MCF 10A (cell line): ENCODE measurements at regions not wholly inside any gene's neighbourhood (a gene's known extent, or its start where the extent isn't known, plus 50 kb on each side); places are given as distances from the start of the nearest gene placed in this dataset.
A peak's percentile ranks its signal among the peaks of the same experiment; 100 is the strongest.

ENCODE experiments used
- BruUV-seq: library from RNA; stranded (reverse); fragments of 400-500 nt; replicated peaks from 2 replicates; lab custom pipeline; 2021; lab: Mats Ljungman, UMichigan
- CTCF ChIA-PET: fragments of 300-600 bp; sonication (Branson Sonifier 250); formaldehyde crosslinking; extraction: SDS; loops from one replicate; lab custom pipeline; 2021; ENCODE audit warnings: antibody characterized with exemption, inconsistent platforms; lab: Yijun Ruan, JAX
- POLR2A ChIA-PET: fragments of 300-600, 350-650 bp; sonication (Branson Sonifier 250); formaldehyde crosslinking; extraction: SDS; loops from one replicate; lab custom pipeline; 2020; ENCODE audit warnings: antibody characterized with exemption, inconsistent platforms; lab: Yijun Ruan, JAX
- DNase-seq: peaks from one replicate; pipeline ENCODE4 v3.0.0-alpha.2; 2018; ENCODE audit not compliant: unreplicated experiment
- H3K27ac Mint-ChIP-seq: one replicate; pipeline ENCODE4 v1.8.0; 2022; ENCODE audit warnings: mild to moderate bottlenecking, low read depth, mixed read lengths; ENCODE audit not compliant: unreplicated experiment
- H3K27me3 Mint-ChIP-seq: one replicate; pipeline ENCODE4 v1.8.0; 2022; ENCODE audit warnings: mixed read lengths; ENCODE audit not compliant: insufficient read depth, unreplicated experiment
- H3K36me3 Mint-ChIP-seq: one replicate; pipeline ENCODE4 v1.8.0; 2022; ENCODE audit warnings: mild to moderate bottlenecking, moderate library complexity, mixed read lengths; ENCODE audit not compliant: insufficient read depth, unreplicated experiment
- H3K4me1 Mint-ChIP-seq: one replicate; pipeline ENCODE4 v1.8.0; 2022; ENCODE audit warnings: mixed read lengths; ENCODE audit not compliant: insufficient read depth, unreplicated experiment
- H3K4me3 Mint-ChIP-seq: one replicate; pipeline ENCODE4 v1.8.0; 2022; ENCODE audit warnings: mild to moderate bottlenecking, moderate library complexity, mixed read lengths; ENCODE audit not compliant: unreplicated experiment
- H3K9me3 Mint-ChIP-seq: one replicate; pipeline ENCODE4 v1.8.0; 2022; ENCODE audit warnings: mixed read lengths; ENCODE audit not compliant: unreplicated experiment
- intact Hi-C: fragments of 100-400 bp; cut with micrococcal nuclease; formaldehyde crosslinking; loops from 2 replicates; pipeline ENCODE4 v1.14.1; 2022
- TF ChIP-seq, protein P1 (sequence below): fragments of 200-600 bp; IDR thresholded peaks from one replicate; pipeline ENCODE4 v1.8.0; 2022; ENCODE audit warnings: antibody characterized with exemption, mild to moderate bottlenecking; ENCODE audit not compliant: unreplicated experiment

DNA sequence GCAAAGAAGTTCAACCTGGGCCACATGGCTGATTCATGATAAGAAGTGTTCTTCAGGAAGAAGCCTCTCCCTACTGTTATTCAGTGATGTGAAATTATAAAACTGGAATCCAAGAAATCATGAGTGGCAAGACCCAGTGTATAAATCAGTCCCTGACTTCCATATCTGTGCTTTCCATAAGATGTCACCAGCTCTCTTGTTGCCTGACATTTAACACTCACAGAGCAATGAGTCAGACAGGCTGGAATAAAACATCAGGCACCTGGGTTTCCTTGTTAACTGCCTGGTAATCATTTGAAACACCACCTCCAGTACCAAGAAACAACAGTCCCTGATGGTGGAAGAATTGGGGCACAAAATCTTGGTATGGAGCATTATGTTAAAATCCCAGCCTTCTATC, 76.1 kb downstream of the SCG2 start:
- TF ChIP-seq, protein P1, sequence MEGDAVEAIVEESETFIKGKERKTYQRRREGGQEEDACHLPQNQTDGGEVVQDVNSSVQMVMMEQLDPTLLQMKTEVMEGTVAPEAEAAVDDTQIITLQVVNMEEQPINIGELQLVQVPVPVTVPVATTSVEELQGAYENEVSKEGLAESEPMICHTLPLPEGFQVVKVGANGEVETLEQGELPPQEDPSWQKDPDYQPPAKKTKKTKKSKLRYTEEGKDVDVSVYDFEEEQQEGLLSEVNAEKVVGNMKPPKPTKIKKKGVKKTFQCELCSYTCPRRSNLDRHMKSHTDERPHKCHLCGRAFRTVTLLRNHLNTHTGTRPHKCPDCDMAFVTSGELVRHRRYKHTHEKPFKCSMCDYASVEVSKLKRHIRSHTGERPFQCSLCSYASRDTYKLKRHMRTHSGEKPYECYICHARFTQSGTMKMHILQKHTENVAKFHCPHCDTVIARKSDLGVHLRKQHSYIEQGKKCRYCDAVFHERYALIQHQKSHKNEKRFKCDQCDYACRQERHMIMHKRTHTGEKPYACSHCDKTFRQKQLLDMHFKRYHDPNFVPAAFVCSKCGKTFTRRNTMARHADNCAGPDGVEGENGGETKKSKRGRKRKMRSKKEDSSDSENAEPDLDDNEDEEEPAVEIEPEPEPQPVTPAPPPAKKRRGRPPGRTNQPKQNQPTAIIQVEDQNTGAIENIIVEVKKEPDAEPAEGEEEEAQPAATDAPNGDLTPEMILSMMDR = no peak
- H3K36me3 Mint-ChIP-seq = no peaks in the 10 kb centered on the region
- intact Hi-C loops = no loop called here
- CTCF ChIA-PET = interaction anchor here (0.6 kb wide), 1 partner anchor 149 kb away, joined by 6 read pairs; no protein-coding TSS in a partner anchor
- H3K27ac Mint-ChIP-seq = no peak overlapping the region
- H3K4me1 Mint-ChIP-seq = no peaks in the 10 kb centered on the region
- H3K27me3 Mint-ChIP-seq = no peaks in the 10 kb centered on the region
- no TSS peak for BruUV-seq
- peak; percentile 25 for DNase-seq
- no peaks in the 10 kb centered on the region for H3K9me3 Mint-ChIP-seq
- no peak overlapping the region for H3K4me3 Mint-ChIP-seq
- POLR2A ChIA-PET = no interaction called here

DNA sequence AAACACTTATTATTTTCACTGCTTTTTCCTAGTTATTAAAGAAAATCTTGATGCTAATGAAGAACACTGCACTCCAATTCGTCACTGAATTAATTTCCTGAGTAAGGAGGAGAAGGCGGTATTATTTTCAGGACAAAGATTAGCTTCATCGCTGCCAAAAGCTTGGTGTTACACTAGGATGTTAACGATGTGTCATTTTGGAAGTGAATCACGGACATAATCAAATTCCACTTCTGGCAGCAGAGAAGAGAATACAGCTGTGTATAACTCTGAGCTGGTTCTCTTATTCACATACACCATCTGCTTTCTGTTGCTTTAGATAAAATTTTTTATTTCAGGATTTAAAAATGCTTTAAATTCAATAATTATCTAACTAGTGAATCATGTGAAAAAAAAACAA, 74.1 kb downstream of the SCG2 start:
- intact Hi-C loops = no loop called here
- ChIA-PET CTCF (no interaction called here), POLR2A (interaction anchor here (0.7 kb wide), 1 partner anchor 229 kb away, joined by 4 read pairs; no protein-coding TSS in a partner anchor)
- TF ChIP-seq, protein P1 = no peak
- H3K27me3 Mint-ChIP-seq = no peaks in the 10 kb centered on the region
- no peaks in the 10 kb centered on the region for H3K36me3 Mint-ChIP-seq
- H3K4me1 Mint-ChIP-seq = no peaks in the 10 kb centered on the region
- no peak overlapping the region for H3K4me3 Mint-ChIP-seq
- no peaks in the 10 kb centered on the region for H3K9me3 Mint-ChIP-seq
- DNase-seq = no peak
- no peak overlapping the region for H3K27ac Mint-ChIP-seq
- BruUV-seq = no TSS peak

DNA sequence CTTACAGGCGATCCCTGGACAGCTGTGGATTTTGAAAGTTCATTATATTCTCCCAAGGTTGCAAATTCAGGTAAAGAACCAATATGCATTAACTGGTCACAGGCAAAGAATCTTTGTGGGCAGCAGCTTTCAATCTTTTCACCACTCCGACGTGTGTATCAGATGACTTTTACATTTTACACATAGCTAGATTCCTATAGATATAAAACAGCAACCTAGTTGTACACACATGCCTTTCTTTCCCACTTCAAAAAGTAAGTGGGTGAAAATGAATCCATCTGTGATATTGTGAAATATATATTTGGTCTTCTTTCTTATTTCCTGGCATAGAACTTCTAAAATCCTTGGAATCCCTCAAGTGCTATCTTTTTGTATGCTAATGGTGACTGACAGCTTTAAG, 72.5 kb downstream of the SCG2 start:
- no TSS peak for BruUV-seq
- no peak for DNase-seq
- CTCF ChIA-PET = no interaction called here
- Mint-ChIP-seq H3K36me3 (no peaks in the 10 kb centered on the region), H3K27ac (no peak overlapping the region), H3K9me3 (no peaks in the 10 kb centered on the region), H3K27me3 (no peaks in the 10 kb centered on the region), H3K4me1 (no peaks in the 10 kb centered on the region), H3K4me3 (no peak overlapping the region)
- TF ChIP-seq, protein P1 = no peak
- POLR2A ChIA-PET = interaction anchor here (0.6 to 1.1 kb wide), 2 partner anchors 9 to 283 kb away, joined by 3 read pairs; no protein-coding TSS in a partner anchor
- intact Hi-C loops = no loop called here

DNA sequence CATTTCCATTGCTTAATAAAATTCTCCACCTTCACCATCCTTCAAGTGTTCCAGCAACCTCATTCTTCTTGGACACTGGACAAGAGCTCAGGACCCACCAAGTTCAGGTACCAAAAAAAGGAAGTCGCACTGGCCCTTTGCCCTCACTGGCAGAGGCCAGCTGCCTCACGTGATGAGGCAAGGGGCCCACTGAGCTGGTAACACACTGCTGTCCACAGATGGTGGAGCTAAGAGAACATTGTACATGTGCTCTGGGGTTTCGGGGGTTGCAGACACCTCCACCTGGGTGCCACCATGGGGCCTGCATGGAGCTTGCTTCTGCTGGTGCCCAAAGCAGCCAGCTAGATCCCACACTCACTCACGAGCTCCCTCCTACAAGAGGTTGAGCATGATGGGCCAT, 71.3 kb downstream of the SCG2 start:
- POLR2A ChIA-PET = interaction anchor here (0.6 kb wide), 1 partner anchor 118 kb away, joined by 4 read pairs; no protein-coding TSS in a partner anchor
- no peak for DNase-seq
- Mint-ChIP-seq H3K4me3 (no peak overlapping the region), H3K27ac (no peak overlapping the region), H3K4me1 (no peaks in the 10 kb centered on the region), H3K27me3 (no peaks in the 10 kb centered on the region), H3K9me3 (no peaks in the 10 kb centered on the region), H3K36me3 (no peaks in the 10 kb centered on the region)
- no TSS peak for BruUV-seq
- intact Hi-C loops = no loop called here
- TF ChIP-seq, protein P1 = no peak
- CTCF ChIA-PET = interaction anchor here (0.6 kb wide), 1 partner anchor 384 kb away, joined by 4 read pairs; no protein-coding TSS in a partner anchor
